ENCODE measurements at regions not wholly inside any gene's neighbourhood (a gene's known extent, or its start where the extent isn't known, plus 50 kb on each side); places are given as distances from the start of the nearest gene placed in this dataset.

- Histone ChIP-seq H3K4me3 (ENCODE audit: low read depth in 2 of 2, low read length in 2 of 2) (no peak overlapping the region), H3K27ac (ENCODE audit: low read length) (no peak overlapping the region), H3K27me3 (ENCODE audit: control insufficient read depth, insufficient read depth, low read length) (no peaks in the 10 kb centered on the region), H3K9me3 (ENCODE audit: control insufficient read depth, insufficient read depth, low read depth, low read length) (no peaks in the 10 kb centered on the region), H3K36me3 (ENCODE audit: control insufficient read depth, insufficient read depth, low read length) (no peaks in the 10 kb centered on the region), H3K4me1 (ENCODE audit: control insufficient read depth, insufficient read depth, low read length) (no peaks in the 10 kb centered on the region)
- no peak for ATAC-seq
- TF ChIP-seq POLR2AphosphoS5 (IDR thresholded peaks at IDR 0.05; ENCODE audit: low read depth, low read length) (no peak), CTCF (IDR thresholded peaks at IDR 0.05) (no peak), REST (IDR thresholded peaks at IDR 0.05; ENCODE audit: insufficient read depth in 1 of 2, low read depth in 2 of 2, low read length in 1 of 2) (no peak), TCF7L2 (IDR thresholded peaks at IDR 0.05; ENCODE audit: low read depth, low read length) (no peak), SIN3A (IDR thresholded peaks at IDR 0.05; ENCODE audit: borderline replicate concordance, insufficient read depth, low read depth, low read length) (no peak)
- in situ Hi-C loops (cut with HindIII; ENCODE audit: low pct_unique_long_range_greater_than_20kb, low sequenced_read_pairs) (no loop called here), intact Hi-C loops (cut with micrococcal nuclease; ENCODE audit: unreplicated experiment) (no loop called here)
- BruUV-seq (replicated peaks): no TSS peak
- no peak for DNase-seq (ENCODE audit: low read depth, low spot score)
- ChIA-PET POLR2A (no interaction called here), CTCF (no interaction called here)
Observed at GRCh38 chr14:84433961-84434360, 1096.0 kb upstream of the FLRT2 start.

GRCh38 chr14:84435820-84436324, 1094.1 kb upstream of the FLRT2 start:
- TF ChIP-seq TCF7L2 (IDR thresholded peaks at IDR 0.05; ENCODE audit: low read depth, low read length): no peak
- no peak for TF ChIP-seq REST (IDR thresholded peaks at IDR 0.05; ENCODE audit: insufficient read depth in 1 of 2, low read depth in 2 of 2, low read length in 1 of 2)
- TF ChIP-seq CTCF (IDR thresholded peaks at IDR 0.05): no peak
- no peak for TF ChIP-seq SIN3A (IDR thresholded peaks at IDR 0.05; ENCODE audit: borderline replicate concordance, insufficient read depth, low read depth, low read length)
- TF ChIP-seq POLR2AphosphoS5 (IDR thresholded peaks at IDR 0.05; ENCODE audit: low read depth, low read length): no peak
- DNase-seq (ENCODE audit: low read depth, low spot score) (no peak), ATAC-seq (no peak)
- CTCF ChIA-PET: no interaction called here
- POLR2A ChIA-PET: no interaction called here
- in situ Hi-C loops (cut with HindIII; ENCODE audit: low pct_unique_long_range_greater_than_20kb, low sequenced_read_pairs) (no loop called here), intact Hi-C loops (cut with micrococcal nuclease; ENCODE audit: unreplicated experiment) (no loop called here)
- Histone ChIP-seq H3K9me3 (ENCODE audit: control insufficient read depth, insufficient read depth, low read depth, low read length) (no peaks in the 10 kb centered on the region), H3K36me3 (ENCODE audit: control insufficient read depth, insufficient read depth, low read length) (no peaks in the 10 kb centered on the region), H3K27ac (ENCODE audit: low read length) (no peak overlapping the region), H3K27me3 (ENCODE audit: control insufficient read depth, insufficient read depth, low read length) (no peaks in the 10 kb centered on the region), H3K4me3 (ENCODE audit: low read depth in 2 of 2, low read length in 2 of 2) (no peak overlapping the region), H3K4me1 (ENCODE audit: control insufficient read depth, insufficient read depth, low read length) (no peaks in the 10 kb centered on the region)
- BruUV-seq (replicated peaks): no TSS peak
